ENCODE measurements at regions not wholly inside any gene's neighbourhood (a gene's known extent, or its start where the extent isn't known, plus 50 kb on each side); places are given as distances from the start of the nearest gene placed in this dataset.

GRCh38 chr9:107090218-107090617, 192.9 kb upstream of the RAD23B start:
- no peak for TF ChIP-seq GATA2 (IDR thresholded peaks at IDR 0.05; ENCODE audit: low read depth, low read length)
- no peak for TF ChIP-seq GATA3 (IDR thresholded peaks at IDR 0.05; ENCODE audit: low read depth, low read length)
